ENCODE measurements at regions not wholly inside any gene's neighbourhood (a gene's known extent, or its start where the extent isn't known, plus 50 kb on each side); places are given as distances from the start of the nearest gene placed in this dataset.

- no peaks in the 10 kb centered on the region for H3K36me3 ChIP-seq (ENCODE audit: insufficient read depth in 1 of 2, low read depth in 1 of 2)
- no peaks in the 10 kb centered on the region for H3K27me3 ChIP-seq (ENCODE audit: insufficient read depth in 3 of 3, low read length in 2 of 3)
- H3K4me1 ChIP-seq, result no peaks in the 10 kb centered on the region
- H3K9me3 ChIP-seq, result no peaks in the 10 kb centered on the region
- no peak overlapping the region for H3K4me3 ChIP-seq
- TF ChIP-seq, protein P1, sequence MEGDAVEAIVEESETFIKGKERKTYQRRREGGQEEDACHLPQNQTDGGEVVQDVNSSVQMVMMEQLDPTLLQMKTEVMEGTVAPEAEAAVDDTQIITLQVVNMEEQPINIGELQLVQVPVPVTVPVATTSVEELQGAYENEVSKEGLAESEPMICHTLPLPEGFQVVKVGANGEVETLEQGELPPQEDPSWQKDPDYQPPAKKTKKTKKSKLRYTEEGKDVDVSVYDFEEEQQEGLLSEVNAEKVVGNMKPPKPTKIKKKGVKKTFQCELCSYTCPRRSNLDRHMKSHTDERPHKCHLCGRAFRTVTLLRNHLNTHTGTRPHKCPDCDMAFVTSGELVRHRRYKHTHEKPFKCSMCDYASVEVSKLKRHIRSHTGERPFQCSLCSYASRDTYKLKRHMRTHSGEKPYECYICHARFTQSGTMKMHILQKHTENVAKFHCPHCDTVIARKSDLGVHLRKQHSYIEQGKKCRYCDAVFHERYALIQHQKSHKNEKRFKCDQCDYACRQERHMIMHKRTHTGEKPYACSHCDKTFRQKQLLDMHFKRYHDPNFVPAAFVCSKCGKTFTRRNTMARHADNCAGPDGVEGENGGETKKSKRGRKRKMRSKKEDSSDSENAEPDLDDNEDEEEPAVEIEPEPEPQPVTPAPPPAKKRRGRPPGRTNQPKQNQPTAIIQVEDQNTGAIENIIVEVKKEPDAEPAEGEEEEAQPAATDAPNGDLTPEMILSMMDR (IDR thresholded peaks at IDR 0.05), result no peak
- H3K27ac ChIP-seq, result no peak overlapping the region
- ATAC-seq, result no peak
- WGBS, 3 donors, result 82 to 97% (median 85%) methylated on average over 3 of the region's 3 CpGs
- DNase-seq, result no peak
- intact Hi-C loops (cut with DNase I), result no loop called here
Observed at GRCh38 chr9:86859056-86859455, 88.2 kb downstream of the GAS1 start.

DNA sequence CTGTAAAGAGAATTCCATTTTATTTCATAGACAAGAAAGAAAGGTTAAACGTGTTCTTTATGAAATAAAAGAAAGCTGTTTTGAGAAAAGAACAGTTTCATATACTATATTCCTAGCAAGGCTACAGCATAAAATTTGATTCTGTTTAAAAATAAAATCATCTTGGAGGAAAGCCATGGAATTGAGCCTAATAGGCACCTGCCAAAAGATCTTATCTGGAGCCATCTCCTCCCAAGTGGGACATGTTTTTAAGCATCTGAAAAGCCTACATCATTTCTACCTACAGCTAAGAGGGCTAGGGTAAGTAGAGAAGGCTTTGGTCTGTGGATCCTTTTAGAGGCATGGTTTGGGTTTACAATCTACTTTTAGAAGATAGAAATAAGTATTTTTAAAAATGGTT, 89.3 kb downstream of the GAS1 start:
- Histone ChIP-seq H3K27me3 (ENCODE audit: insufficient read depth in 3 of 3, low read length in 2 of 3) (no peaks in the 10 kb centered on the region), H3K27ac (no peak overlapping the region), H3K9me3 (no peaks in the 10 kb centered on the region), H3K36me3 (ENCODE audit: insufficient read depth in 1 of 2, low read depth in 1 of 2) (no peaks in the 10 kb centered on the region), H3K4me3 (no peak overlapping the region), H3K4me1 (no peaks in the 10 kb centered on the region)
- intact Hi-C loops (cut with DNase I), result no loop called here
- 67 to 82% (median 80%) methylated on average over 1 of the region's 1 CpG for WGBS, 3 donors
- ATAC-seq, result no peak
- TF ChIP-seq, protein P1 (IDR thresholded peaks at IDR 0.05), result no peak
- DNase-seq, result no peak

DNA sequence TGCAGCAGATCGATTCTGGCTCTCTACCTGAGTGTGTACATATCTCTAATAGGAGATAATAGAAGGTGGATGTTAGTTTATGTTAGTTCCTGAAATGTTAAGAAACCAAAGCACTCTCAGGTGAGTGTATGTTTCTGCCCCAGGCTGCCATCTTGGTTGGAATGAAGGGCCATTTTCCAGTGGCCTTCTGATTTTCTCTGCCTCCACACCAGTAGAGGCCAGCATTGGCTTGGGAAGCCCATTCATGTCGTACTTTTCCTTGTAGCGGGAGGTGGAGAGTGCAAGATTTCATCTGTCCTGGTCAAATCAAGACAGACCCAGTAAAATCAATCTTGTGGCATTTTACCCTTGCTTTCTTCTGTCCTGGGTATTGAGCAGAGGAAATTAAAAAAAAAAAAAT, 91.0 kb downstream of the GAS1 start:
- TF ChIP-seq, protein P1 (IDR thresholded peaks at IDR 0.05), result no peak
- 95 to 96% (median 96%) methylated on average over 3 of the region's 3 CpGs for WGBS, 3 donors
- H3K27ac ChIP-seq, result no peak overlapping the region

DNA sequence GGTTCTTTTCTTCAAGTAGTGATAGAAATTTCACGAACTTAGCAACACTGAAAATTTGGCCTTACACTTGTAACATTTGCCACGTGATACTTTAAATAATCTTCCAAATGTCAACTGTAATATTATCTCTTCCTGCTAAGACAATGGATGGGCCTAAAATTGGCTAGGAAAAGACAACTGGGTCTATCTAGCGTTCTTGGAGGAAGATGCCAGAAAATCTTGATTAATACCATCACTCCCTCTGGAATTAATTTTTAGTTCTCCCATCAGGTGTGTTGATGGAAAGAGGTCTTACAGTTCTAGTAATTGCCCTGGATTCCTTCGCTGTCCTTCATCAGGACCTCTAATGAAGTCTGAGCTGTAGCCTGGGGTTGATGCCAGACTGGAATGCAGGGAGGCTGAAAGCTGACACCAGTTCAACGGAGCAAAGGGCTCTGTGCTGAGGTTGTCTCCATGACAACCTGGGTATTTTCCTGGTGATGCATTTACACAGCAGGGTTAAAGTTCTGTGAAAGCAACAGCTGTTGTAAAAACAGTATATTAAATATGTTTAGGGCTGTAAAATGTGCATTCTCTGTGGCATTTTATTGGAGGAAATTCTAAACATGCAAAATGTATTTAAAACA, 92.3 kb downstream of the GAS1 start:
- no peak for DNase-seq
- H3K27ac ChIP-seq, result no peak overlapping the region
- no peak overlapping the region for H3K4me3 ChIP-seq
- TF ChIP-seq, protein P1 (IDR thresholded peaks at IDR 0.05), result no peak
- no peaks in the 10 kb centered on the region for H3K27me3 ChIP-seq (ENCODE audit: insufficient read depth in 3 of 3, low read length in 2 of 3)
- WGBS, 3 donors, result 4 to 5% (median 4%) methylated on average over 5 of the region's 5 CpGs
- H3K4me1 ChIP-seq, result no peaks in the 10 kb centered on the region
- H3K9me3 ChIP-seq, result no peaks in the 10 kb centered on the region
- intact Hi-C loops (cut with DNase I), result no loop called here
- ATAC-seq, result no peak
- no peaks in the 10 kb centered on the region for H3K36me3 ChIP-seq (ENCODE audit: insufficient read depth in 1 of 2, low read depth in 1 of 2)

More for the DNA sequence above, 91.0 kb downstream of the GAS1 start:
- DNase-seq (no peak), ATAC-seq (no peak)
- Histone ChIP-seq H3K36me3 (ENCODE audit: insufficient read depth in 1 of 2, low read depth in 1 of 2) (no peaks in the 10 kb centered on the region), H3K4me1 (no peaks in the 10 kb centered on the region), H3K27me3 (ENCODE audit: insufficient read depth in 3 of 3, low read length in 2 of 3) (no peaks in the 10 kb centered on the region), H3K4me3 (no peak overlapping the region), H3K9me3 (no peaks in the 10 kb centered on the region)
- intact Hi-C loops (cut with DNase I), result no loop called here

DNA sequence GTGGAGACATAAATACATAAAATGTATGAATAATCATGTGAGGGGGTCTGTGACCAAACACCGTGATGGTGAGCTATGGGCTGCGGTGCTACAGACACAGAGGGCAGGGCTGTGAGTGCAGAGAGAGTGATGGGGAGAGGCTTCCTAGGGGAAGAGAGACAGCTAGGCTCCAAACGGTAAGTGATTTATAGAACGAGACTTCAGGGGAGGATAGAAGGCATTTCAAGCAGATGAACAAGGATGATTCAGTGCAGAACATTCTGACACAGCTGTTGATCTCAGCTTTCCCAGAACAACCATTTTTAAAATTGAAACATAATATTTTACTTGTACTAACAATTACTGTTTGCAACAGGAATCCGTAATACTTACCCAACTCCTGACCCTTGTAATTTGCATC, 100.7 kb downstream of the GAS1 start:
- DNase-seq (no peak), ATAC-seq (no peak)
- intact Hi-C loops (cut with DNase I), result no loop called here
- no peak overlapping the region for H3K27ac ChIP-seq
- no peaks in the 10 kb centered on the region for H3K27me3 ChIP-seq (ENCODE audit: insufficient read depth in 3 of 3, low read length in 2 of 3)
- no peaks in the 10 kb centered on the region for H3K9me3 ChIP-seq
- H3K4me1 ChIP-seq, result no peaks in the 10 kb centered on the region
- no peak overlapping the region for H3K4me3 ChIP-seq
- H3K36me3 ChIP-seq (ENCODE audit: insufficient read depth in 1 of 2, low read depth in 1 of 2), result no peaks in the 10 kb centered on the region
- 44 to 62% (median 46%) methylated on average over 5 of the region's 5 CpGs for WGBS, 3 donors
- TF ChIP-seq, protein P1 (IDR thresholded peaks at IDR 0.05), result no peak
